ENCODE measurements at regions not wholly inside any gene's neighbourhood (a gene's known extent, or its start where the extent isn't known, plus 50 kb on each side); places are given as distances from the start of the nearest gene placed in this dataset.

GRCh38 chr3:146308682-146309081 is 57.8 kb upstream of the PLSCR4 start:
- peak in 2 of 7 donors; percentile 22 to 25 for DNase-seq
- H3K36me3 ChIP-seq (replicated peaks in 1 of 2): no peaks in the 10 kb centered on the region
- intact Hi-C loops (cut with DNase I): no loop called here
- H3K27ac ChIP-seq: peak overlapping the region; percentile 1 to 83 (median 19)
- H3K9me3 ChIP-seq (replicated peaks in 1 of 3): no peaks in the 10 kb centered on the region
- 34 to 47% (median 38%) methylated on average over 3 of the region's 3 CpGs for WGBS, 4 donors
- H3K4me3 ChIP-seq: no peak overlapping the region
- no peaks in the 10 kb centered on the region for H3K27me3 ChIP-seq
- H3K4me1 ChIP-seq (replicated peaks in 1 of 2): peaks cover 0 to 9% of the 10 kb centered on the region in 2 donors
- TF ChIP-seq CTCF (IDR thresholded peaks at IDR 0.05) (no peak), POLR2A (IDR thresholded peaks at IDR 0.05) (no peak)

- intact Hi-C loops (cut with DNase I): no loop called here
- H3K4me3 ChIP-seq: no peak overlapping the region
- no peaks in the 10 kb centered on the region for H3K27me3 ChIP-seq
- TF ChIP-seq POLR2A (IDR thresholded peaks at IDR 0.05) (no peak), CTCF (IDR thresholded peaks at IDR 0.05) (no peak)
- no peaks in the 10 kb centered on the region for H3K36me3 ChIP-seq (replicated peaks in 1 of 2)
- H3K4me1 ChIP-seq (replicated peaks in 1 of 2): peaks cover 0 to 9% of the 10 kb centered on the region in 2 donors
- H3K9me3 ChIP-seq (replicated peaks in 1 of 3): no peaks in the 10 kb centered on the region
- H3K27ac ChIP-seq: peak overlapping the region in 4 of 5 donors; percentile 2 to 83 (median 12)
- DNase-seq: peak in 1 of 7 donors; percentile 16
These were observed 57.3 kb upstream of the PLSCR4 start for GRCh38 chr3:146308222-146308621.

DNA sequence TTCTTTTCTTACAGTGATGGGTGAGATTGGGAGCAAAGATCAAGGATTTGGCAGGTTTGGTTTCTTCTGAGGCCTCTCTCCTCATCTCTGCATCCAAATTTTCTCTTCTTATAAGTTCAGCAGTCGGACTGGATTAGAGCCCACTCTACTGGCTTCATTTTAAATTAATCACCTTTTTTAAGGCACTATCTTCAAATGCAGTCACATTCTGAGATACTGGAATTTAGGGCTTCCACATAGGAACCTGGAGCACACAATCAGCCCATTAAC is 56.5 kb upstream of the PLSCR4 start:
- Histone ChIP-seq H3K9me3 (replicated peaks in 1 of 3) (no peaks in the 10 kb centered on the region), H3K27me3 (no peaks in the 10 kb centered on the region), H3K27ac (peak overlapping the region in 1 of 5 donors; percentile 83), H3K4me3 (no peak overlapping the region), H3K4me1 (replicated peaks in 1 of 2) (peaks cover 0 to 9% of the 10 kb centered on the region in 2 donors), H3K36me3 (replicated peaks in 1 of 2) (no peaks in the 10 kb centered on the region)
- 52 to 72% (median 68%) methylated on average over 1 of the region's 1 CpG for WGBS, 4 donors
- intact Hi-C loops (cut with DNase I): no loop called here
- DNase-seq: no peak
- no peak for TF ChIP-seq POLR2A (IDR thresholded peaks at IDR 0.05)
- TF ChIP-seq CTCF (IDR thresholded peaks at IDR 0.05): no peak

GRCh38 chr3:146306656-146307455 is 56.0 kb upstream of the PLSCR4 start:
- H3K4me1 ChIP-seq (replicated peaks in 1 of 2): peaks cover 0 to 9% of the 10 kb centered on the region in 2 donors
- H3K27me3 ChIP-seq: no peaks in the 10 kb centered on the region
- no peak for TF ChIP-seq POLR2A (IDR thresholded peaks at IDR 0.05)
- no peak for TF ChIP-seq CTCF (IDR thresholded peaks at IDR 0.05)
- WGBS, 4 donors: 63 to 76% (median 75%) methylated on average over 7 of the region's 7 CpGs
- H3K36me3 ChIP-seq (replicated peaks in 1 of 2): no peaks in the 10 kb centered on the region
- H3K4me3 ChIP-seq: no peak overlapping the region
- H3K27ac ChIP-seq: peak overlapping the region in 1 of 5 donors; percentile 83
- intact Hi-C loops (cut with DNase I): no loop called here
- DNase-seq: no peak
- no peaks in the 10 kb centered on the region for H3K9me3 ChIP-seq (replicated peaks in 1 of 3)

All from adrenal gland (tissue), 9 donors.